GM12891 (cell line): ENCODE measurements at regions not wholly inside any gene's neighbourhood (a gene's known extent, or its start where the extent isn't known, plus 50 kb on each side); places are given as distances from the start of the nearest gene placed in this dataset.

Experiments used
- DNase-seq: peaks from one replicate; pipeline ENCODE4 v3.0.0; 2011; ENCODE audit warnings: low spot score; ENCODE audit not compliant: insufficient read length
- FAIRE-seq: peaks from 2 replicates; lab custom pipeline; 2011; peaks lifted over from hg19 to GRCh38; lab: Jason Lieb, UNC
- PAX5 ChIP-seq: IDR thresholded peaks from 2 replicates; pipeline ENCODE4 v1.6.1; 2011; ENCODE audit warnings: low read length, moderate library complexity, mild to moderate bottlenecking; ENCODE audit not compliant: insufficient read depth, severe bottlenecking
- POLR2A ChIP-seq: IDR thresholded peaks from 2 replicates; pipeline ENCODE4 v1.6.1; 2011; ENCODE audit warnings: low read depth, low read length, control low read depth
- POLR2AphosphoS5 ChIP-seq: IDR thresholded peaks from 2 replicates; pipeline ENCODE4 v1.6.1; 2011; ENCODE audit warnings: low read depth, low read length, control low read depth
- POU2F2 ChIP-seq: IDR thresholded peaks from 2 replicates; pipeline ENCODE4 v1.6.1; 2011; ENCODE audit warnings: low read depth, mild to moderate bottlenecking, control low read depth, low read length, moderate library complexity
- SPI1 ChIP-seq: IDR thresholded peaks from 2 replicates; pipeline ENCODE4 v1.6.1; 2011; ENCODE audit warnings: low read depth, low read length, control low read depth
- TAF1 ChIP-seq: IDR thresholded peaks from 2 replicates; pipeline ENCODE4 v1.6.1; 2011; ENCODE audit warnings: low read depth, low read length, control low read depth

DNA sequence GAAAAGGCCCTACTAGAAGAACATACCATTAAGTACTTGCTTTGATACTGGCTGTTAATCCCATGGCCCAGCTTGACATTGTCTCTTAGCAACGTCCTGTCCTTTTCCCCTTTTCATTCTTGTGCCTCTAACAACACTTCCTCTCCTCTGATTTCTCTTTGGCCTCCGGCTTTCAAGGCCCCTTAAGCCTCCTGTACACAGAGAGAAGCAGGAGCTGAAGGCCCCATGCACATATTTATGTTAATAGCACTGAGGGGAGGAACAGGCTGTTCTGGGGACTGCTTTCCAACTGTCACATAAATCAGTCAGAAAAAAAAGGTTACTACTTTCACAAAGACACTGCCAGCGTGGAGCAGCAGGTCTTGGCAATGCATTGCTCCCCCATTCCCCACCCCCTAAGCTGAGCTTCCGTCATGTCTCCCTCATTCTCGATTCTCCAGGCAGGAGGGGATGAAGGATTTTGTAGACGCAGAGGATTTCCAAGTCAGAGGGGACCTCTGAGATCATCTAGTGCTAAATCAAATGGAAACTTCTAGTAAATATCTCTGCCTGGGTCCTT lies 257.4 kb upstream of the ADAMTS9 start:
- DNase-seq (no peak), FAIRE-seq (no peak)
- TF ChIP-seq PAX5 (no peak), POU2F2 (no peak), TAF1 (no peak), POLR2A (no peak), SPI1 (no peak), POLR2AphosphoS5 (no peak)

DNA sequence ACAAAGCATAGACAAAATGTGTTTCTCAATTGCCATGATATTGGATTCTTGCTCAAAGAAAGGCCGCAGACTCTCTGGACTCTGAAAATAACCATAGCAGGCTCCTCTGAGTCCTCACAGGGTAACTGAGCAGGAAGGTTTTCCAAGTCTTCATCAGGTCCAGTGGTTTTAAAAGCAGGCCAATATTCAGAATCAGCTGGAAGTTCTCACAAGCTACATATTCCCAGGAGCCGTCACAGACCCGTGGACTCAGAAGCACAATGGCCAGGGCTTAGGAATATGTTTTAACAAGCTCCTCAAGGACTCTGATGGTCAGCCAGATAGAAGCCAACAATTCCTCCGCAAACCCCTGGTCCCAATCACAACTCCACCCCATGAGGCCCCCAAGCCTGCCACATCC lies 256.1 kb upstream of the ADAMTS9 start:
- TF ChIP-seq POLR2AphosphoS5 (no peak), TAF1 (no peak), SPI1 (no peak), POLR2A (no peak), POU2F2 (no peak), PAX5 (no peak)
- FAIRE-seq (no peak), DNase-seq (no peak)

DNA sequence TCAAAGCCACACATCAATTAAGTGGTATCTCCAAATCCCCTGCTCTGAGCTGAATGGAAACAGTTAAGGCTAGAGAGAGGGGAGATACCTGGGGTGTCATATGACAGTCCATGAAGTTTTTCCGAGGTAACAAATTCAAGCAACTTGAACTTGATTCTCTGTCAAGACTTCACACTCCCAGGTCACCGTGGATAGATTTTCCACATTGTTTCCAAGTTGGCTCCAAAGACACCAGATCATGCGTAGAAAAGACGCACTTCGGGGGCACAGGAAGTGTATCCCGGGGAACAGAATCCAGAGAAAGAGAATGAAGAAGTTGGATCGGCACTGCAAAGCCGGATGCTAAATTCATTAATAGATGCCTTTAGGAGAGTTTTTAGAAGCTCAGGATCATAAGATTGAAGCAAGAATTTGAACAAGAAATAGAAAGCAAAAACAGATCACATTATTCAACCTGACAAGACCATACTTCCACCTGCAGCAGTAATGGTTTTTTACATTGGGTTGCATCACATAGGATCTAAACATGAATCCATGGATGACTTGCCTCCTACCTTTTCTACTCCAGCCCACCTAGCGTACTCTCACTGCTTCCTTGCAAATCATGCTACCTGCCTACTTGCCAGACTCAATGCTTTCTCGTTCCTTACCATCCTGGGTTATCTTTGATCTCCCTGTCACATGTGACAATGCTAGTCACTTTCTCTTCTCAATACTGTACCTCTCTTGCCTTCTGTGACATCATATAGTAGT lies 253.0 kb upstream of the ADAMTS9 start:
- TF ChIP-seq POLR2A = no peak
- TF ChIP-seq PAX5 = no peak
- no peak for TF ChIP-seq POU2F2
- no peak for TF ChIP-seq POLR2AphosphoS5
- TF ChIP-seq SPI1 = no peak
- FAIRE-seq (no peak), DNase-seq (no peak)

DNA sequence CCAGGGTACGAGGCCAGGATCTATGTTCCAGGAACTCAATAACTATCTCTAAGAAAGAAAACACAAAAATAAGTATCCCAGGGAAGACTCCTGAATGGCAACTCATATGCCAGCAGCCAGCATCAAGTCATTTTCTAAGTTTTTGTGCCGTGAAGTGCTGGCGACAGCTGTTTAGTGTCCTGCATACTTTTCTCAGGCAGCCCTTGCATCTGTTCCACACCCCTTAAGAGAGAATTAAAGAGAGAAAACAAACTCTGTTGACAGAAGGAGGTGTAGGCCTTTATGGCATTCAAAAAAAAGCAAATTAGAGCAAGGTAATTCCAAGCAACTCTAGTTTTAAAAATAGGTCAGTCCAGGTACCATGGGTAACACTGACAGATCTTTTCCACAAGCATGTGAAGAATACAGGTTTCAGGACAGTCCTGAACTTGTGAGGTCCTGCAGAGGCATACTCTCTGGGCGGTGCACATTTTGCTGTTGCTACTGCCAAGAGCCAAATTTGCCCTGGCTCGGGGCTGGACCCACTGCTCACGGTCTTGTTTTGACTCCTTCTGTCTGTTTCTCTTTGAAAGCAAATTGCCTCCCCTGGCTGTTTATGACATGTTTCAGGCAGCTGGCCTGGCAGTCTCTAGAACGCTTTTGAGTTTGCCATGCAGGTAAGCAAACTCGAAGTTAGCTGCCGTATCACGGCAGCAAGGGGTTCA lies 252.1 kb upstream of the ADAMTS9 start:
- DNase-seq = no peak

DNA sequence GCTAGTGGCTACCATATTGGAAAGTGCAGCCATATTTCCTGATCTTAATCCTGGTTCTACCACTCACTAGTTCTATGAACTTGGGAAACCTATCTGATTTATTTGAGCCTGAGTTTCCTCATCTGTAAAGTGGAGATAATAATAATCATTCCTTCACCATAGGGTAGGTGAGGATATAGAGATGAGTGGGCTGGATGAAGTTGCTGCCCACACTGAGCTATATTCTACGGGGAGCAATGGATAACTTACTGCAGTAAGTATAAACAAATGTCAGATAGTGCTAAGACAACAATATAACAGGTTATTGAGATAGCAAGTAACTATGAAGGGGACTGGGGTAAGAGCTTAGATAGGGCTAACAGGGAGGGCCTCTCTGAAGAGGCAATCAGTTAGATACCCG lies 251.5 kb upstream of the ADAMTS9 start:
- DNase-seq (no peak), FAIRE-seq (no peak)
- TF ChIP-seq PAX5 = no peak
- TF ChIP-seq POLR2A = no peak
- no peak for TF ChIP-seq POLR2AphosphoS5
- no peak for TF ChIP-seq TAF1
- TF ChIP-seq SPI1 = no peak
- no peak for TF ChIP-seq POU2F2

More for the DNA sequence above, 252.1 kb upstream of the ADAMTS9 start:
- no peak for TF ChIP-seq SPI1
- no peak for TF ChIP-seq PAX5
- no peak for TF ChIP-seq TAF1
- TF ChIP-seq POLR2A = no peak
- TF ChIP-seq POU2F2 = no peak
- TF ChIP-seq POLR2AphosphoS5 = no peak
- FAIRE-seq = no peak

DNA sequence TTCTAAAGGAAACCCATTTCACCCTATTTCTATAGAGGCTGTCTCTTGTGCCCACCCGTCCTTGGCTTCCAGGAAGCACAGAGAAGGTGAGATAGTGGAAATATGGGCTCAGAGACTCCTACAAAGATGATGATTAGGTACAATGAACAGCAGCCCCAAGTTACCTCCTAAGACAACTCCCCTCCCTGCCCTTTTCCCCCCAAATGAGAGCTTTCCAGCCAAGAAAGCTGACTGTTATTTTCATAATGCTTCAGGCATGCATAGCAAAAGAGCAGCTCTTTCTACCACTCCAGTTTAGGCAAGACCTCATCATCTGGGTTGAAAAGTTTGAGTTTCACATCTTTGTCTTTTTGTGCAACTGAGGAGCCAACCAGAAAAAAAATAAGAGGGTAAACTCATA lies 248.8 kb upstream of the ADAMTS9 start:
- DNase-seq = no peak
- FAIRE-seq = no peak
- TF ChIP-seq TAF1 (no peak), POU2F2 (no peak), POLR2AphosphoS5 (no peak), POLR2A (no peak), SPI1 (no peak), PAX5 (no peak)

DNA sequence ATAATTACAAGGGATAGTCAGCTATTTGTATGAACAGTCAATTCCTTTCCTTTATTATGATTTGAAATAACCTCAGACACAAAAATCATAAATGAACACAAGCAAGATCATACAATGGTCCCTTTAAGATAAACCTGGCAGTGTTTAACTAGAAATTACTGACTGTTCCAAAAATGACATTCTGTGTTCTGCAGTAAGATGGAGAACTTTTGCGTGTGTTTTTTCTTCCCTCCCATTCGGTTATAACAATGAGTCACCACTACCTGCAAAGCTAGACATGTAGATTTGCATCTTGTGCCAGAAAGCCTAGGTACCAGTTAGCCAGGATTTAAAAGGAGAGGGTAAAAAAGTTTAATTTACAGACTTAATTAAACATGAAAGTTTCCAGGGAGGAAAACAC lies 248.2 kb upstream of the ADAMTS9 start:
- no peak for TF ChIP-seq POLR2AphosphoS5
- TF ChIP-seq POU2F2 = no peak
- no peak for TF ChIP-seq POLR2A
- no peak for TF ChIP-seq TAF1
- TF ChIP-seq SPI1 = no peak
- no peak for TF ChIP-seq PAX5
- DNase-seq (no peak), FAIRE-seq (no peak)

DNA sequence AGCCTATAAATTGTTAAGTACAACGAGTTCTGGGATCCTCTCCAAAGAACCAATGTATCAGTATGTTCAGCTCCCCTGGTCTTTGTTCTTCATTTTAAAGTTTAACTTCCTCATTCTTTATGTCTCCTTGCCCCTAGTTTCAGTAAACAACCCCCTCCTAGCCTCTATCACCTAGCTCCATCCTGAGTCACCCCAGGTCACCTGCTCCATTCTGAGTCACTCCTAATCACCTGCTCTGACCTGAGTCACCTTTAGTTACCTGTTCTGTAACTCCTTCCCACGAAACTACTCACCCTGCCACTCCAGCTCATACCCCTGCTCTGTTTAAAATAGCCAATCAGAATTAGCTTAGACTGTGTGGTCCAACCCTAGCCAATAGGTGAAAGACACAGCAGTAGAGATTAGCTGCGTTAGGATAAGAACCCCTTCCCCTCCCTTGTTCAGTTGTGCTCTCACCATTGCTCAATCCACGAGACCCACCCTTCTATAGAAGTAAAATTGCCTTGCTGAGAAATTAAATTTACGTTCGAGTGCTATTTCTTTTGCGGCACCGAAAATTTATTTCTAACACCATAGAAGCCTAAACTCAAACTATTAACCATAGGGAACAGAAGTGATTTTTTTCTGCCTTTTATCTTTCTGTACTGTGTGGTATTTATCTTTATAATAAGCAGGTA lies 245.0 kb upstream of the ADAMTS9 start:
- TF ChIP-seq SPI1 (no peak), POU2F2 (no peak), TAF1 (no peak), POLR2A (no peak), PAX5 (no peak), POLR2AphosphoS5 (no peak)
- FAIRE-seq (no peak), DNase-seq (no peak)

DNA sequence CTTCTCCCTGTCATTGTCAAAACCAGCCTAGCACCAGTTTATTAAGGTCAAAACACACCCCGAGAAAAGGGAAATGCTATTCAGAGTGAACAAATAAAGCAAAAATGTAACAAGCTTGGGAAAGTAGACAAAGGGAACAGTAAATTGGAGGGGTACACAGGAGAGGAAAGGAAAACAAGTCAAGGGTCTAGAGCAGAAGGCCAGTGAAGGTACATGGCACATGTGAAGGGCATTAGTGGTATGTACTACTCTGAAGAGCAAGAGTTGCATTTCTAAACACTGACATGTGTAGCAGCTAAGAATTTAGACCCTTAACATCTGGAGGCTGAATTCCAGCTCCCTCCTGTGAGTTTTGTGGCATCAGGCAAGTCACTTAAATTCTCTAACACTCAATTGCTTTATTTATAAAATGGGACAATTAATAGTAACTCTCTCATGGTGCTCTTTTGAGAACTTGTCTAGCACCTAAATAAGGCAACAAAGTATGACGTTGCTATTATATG lies 244.3 kb upstream of the ADAMTS9 start:
- TF ChIP-seq POLR2A (no peak), TAF1 (no peak), PAX5 (no peak), POU2F2 (no peak), SPI1 (no peak), POLR2AphosphoS5 (no peak)
- FAIRE-seq (no peak), DNase-seq (no peak)
